Glutamatergic neuron (in vitro differentiated cells): ENCODE measurements at regions not wholly inside any gene's neighbourhood (a gene's known extent, or its start where the extent isn't known, plus 50 kb on each side); places are given as distances from the start of the nearest gene placed in this dataset.

Source experiments
- DNase-seq: peaks from one replicate; pipeline ENCODE4 v3.0.0; 2022
- H3K27ac Mint-ChIP-seq: one replicate; pipeline ENCODE4 v1.8.0; 2020; ENCODE audit warnings: mild to moderate bottlenecking, mixed read lengths, inconsistent platforms; ENCODE audit not compliant: unreplicated experiment
- H3K27me3 Mint-ChIP-seq: one replicate; pipeline ENCODE4 v1.8.0; 2020; ENCODE audit warnings: mild to moderate bottlenecking, moderate library complexity, mixed read lengths, inconsistent platforms; ENCODE audit not compliant: unreplicated experiment
- H3K36me3 Mint-ChIP-seq: one replicate; pipeline ENCODE4 v1.8.0; 2020; ENCODE audit warnings: mild to moderate bottlenecking, mixed read lengths, inconsistent platforms; ENCODE audit not compliant: unreplicated experiment
- H3K4me1 Mint-ChIP-seq: one replicate; pipeline ENCODE4 v1.8.0; 2020; ENCODE audit warnings: mild to moderate bottlenecking, low read depth, mixed read lengths, inconsistent platforms; ENCODE audit not compliant: unreplicated experiment
- H3K4me3 Mint-ChIP-seq: one replicate; pipeline ENCODE4 v1.8.0; 2020; ENCODE audit warnings: mild to moderate bottlenecking, mixed read lengths, inconsistent platforms; ENCODE audit not compliant: unreplicated experiment
- H3K9me3 Mint-ChIP-seq: one replicate; pipeline ENCODE4 v1.8.0; 2020; ENCODE audit warnings: mild to moderate bottlenecking, moderate library complexity, mixed read lengths, inconsistent platforms; ENCODE audit not compliant: unreplicated experiment
- CTCF ChIP-seq: fragments of 200-600 bp; sonication (generic); IDR thresholded peaks from one replicate; pipeline ENCODE4 v1.5.0; 2021; ENCODE audit not compliant: partially characterized antibody, unreplicated experiment

- Mint-ChIP-seq H3K27ac (no peak overlapping the region), H3K4me3 (no peak overlapping the region), H3K27me3 (no peaks in the 10 kb centered on the region), H3K4me1 (no peaks in the 10 kb centered on the region), H3K36me3 (no peaks in the 10 kb centered on the region), H3K9me3 (no peaks in the 10 kb centered on the region)
- TF ChIP-seq CTCF: no peak
- DNase-seq: no peak
These were observed 1043.0 kb upstream of the CHAC2 start for GRCh38 chr2:52724585-52724984.

- DNase-seq: no peak
- Mint-ChIP-seq H3K36me3 (no peaks in the 10 kb centered on the region), H3K4me1 (no peaks in the 10 kb centered on the region), H3K27ac (no peak overlapping the region), H3K9me3 (no peaks in the 10 kb centered on the region), H3K27me3 (no peaks in the 10 kb centered on the region), H3K4me3 (no peak overlapping the region)
- no peak for TF ChIP-seq CTCF
These were observed 1049.8 kb upstream of the CHAC2 start for GRCh38 chr2:52717836-52718235.

- no peak overlapping the region for H3K4me3 Mint-ChIP-seq
- no peak for DNase-seq
- peaks cover 2% of the 10 kb centered on the region for H3K4me1 Mint-ChIP-seq
- no peak overlapping the region for H3K27ac Mint-ChIP-seq
- no peaks in the 10 kb centered on the region for H3K36me3 Mint-ChIP-seq
- TF ChIP-seq CTCF: no peak
- H3K27me3 Mint-ChIP-seq: no peaks in the 10 kb centered on the region
- no peaks in the 10 kb centered on the region for H3K9me3 Mint-ChIP-seq
These were observed 1056.6 kb upstream of the CHAC2 start for GRCh38 chr2:52710810-52711618.

GRCh38 chr2:52704251-52704650 is 1063.4 kb upstream of the CHAC2 start:
- no peak for TF ChIP-seq CTCF
- Mint-ChIP-seq H3K27ac (no peak overlapping the region), H3K27me3 (no peaks in the 10 kb centered on the region), H3K9me3 (no peaks in the 10 kb centered on the region), H3K4me3 (no peak overlapping the region), H3K4me1 (peaks cover 1% of the 10 kb centered on the region), H3K36me3 (no peaks in the 10 kb centered on the region)
- DNase-seq: no peak

- no peak for DNase-seq
- Mint-ChIP-seq H3K36me3 (no peaks in the 10 kb centered on the region), H3K27me3 (no peaks in the 10 kb centered on the region), H3K27ac (no peak overlapping the region), H3K9me3 (no peaks in the 10 kb centered on the region), H3K4me3 (no peak overlapping the region), H3K4me1 (peaks cover 1% of the 10 kb centered on the region)
- TF ChIP-seq CTCF: no peak
These were observed 1064.6 kb upstream of the CHAC2 start for GRCh38 chr2:52703004-52703403.
